BE2C (cell line): ENCODE measurements at regions not wholly inside any gene's neighbourhood (a gene's known extent, or its start where the extent isn't known, plus 50 kb on each side); places are given as distances from the start of the nearest gene placed in this dataset.

Experiments used
- DNase-seq: peaks from one replicate; pipeline ENCODE4 v3.0.0-alpha.2; 2020
- H3K27me3 ChIP-seq: fragments of 250-450 bp; sonication (Bioruptor Pico); 2 replicates; pipeline ENCODE4 v1.5.1; 2020; ENCODE audit warnings: mild to moderate bottlenecking
- H3K36me3 ChIP-seq: fragments of 250-450 bp; sonication (Bioruptor Pico); 2 replicates; pipeline ENCODE4 v1.5.1; 2020; ENCODE audit warnings: mild to moderate bottlenecking
- H3K4me1 ChIP-seq: fragments of 250-450 bp; sonication (Bioruptor Pico); 2 replicates; pipeline ENCODE4 v1.5.1; 2020
- H3K4me3 ChIP-seq: 2 replicates; pipeline ENCODE4 v1.5.1; 2011; ENCODE audit warnings: low read depth, low read length
- H3K9me3 ChIP-seq: fragments of 250-450 bp; sonication (Bioruptor Pico); 2 replicates; pipeline ENCODE4 v1.5.1; 2020
- CTCF ChIP-seq: IDR thresholded peaks from 2 replicates; pipeline ENCODE4 v1.5.1; 2012; ENCODE audit warnings: mild to moderate bottlenecking, low read depth, low read length

GRCh38 chr4:54433686-54434085, 204.6 kb downstream of the PDGFRA start:
- no peak for DNase-seq
- peak; percentile 47 for TF ChIP-seq CTCF
- no peak overlapping the region for H3K4me3 ChIP-seq
- no peaks in the 10 kb centered on the region for H3K36me3 ChIP-seq
- peaks cover 3% of the 10 kb centered on the region; the same call in 1 of the 2 replicates for H3K27me3 ChIP-seq
- no peaks in the 10 kb centered on the region for H3K9me3 ChIP-seq
- no peaks in the 10 kb centered on the region for H3K4me1 ChIP-seq

- TF ChIP-seq CTCF, result no peak
- Histone ChIP-seq H3K9me3 (no peaks in the 10 kb centered on the region), H3K36me3 (no peaks in the 10 kb centered on the region), H3K27me3 (no peaks in the 10 kb centered on the region), H3K4me3 (peak overlapping the region; percentile 13), H3K4me1 (no peaks in the 10 kb centered on the region)
- DNase-seq, result peak; percentile 22
These were observed 210.7 kb downstream of the PDGFRA start for GRCh38 chr4:54439831-54440243.

GRCh38 chr4:54440394-54441136, 211.5 kb downstream of the PDGFRA start:
- TF ChIP-seq CTCF, result peak; percentile 63
- Histone ChIP-seq H3K27me3 (no peaks in the 10 kb centered on the region), H3K9me3 (no peaks in the 10 kb centered on the region), H3K4me3 (peak overlapping the region; percentile 10), H3K36me3 (no peaks in the 10 kb centered on the region), H3K4me1 (no peaks in the 10 kb centered on the region)
- peak; percentile 11 for DNase-seq

GRCh38 chr4:54445866-54446265, 211.9 kb upstream of the KIT start:
- Histone ChIP-seq H3K9me3 (no peaks in the 10 kb centered on the region; the same call in 1 of the 2 replicates), H3K36me3 (no peaks in the 10 kb centered on the region), H3K27me3 (no peaks in the 10 kb centered on the region), H3K4me3 (no peak overlapping the region), H3K4me1 (no peaks in the 10 kb centered on the region)
- DNase-seq, result no peak
- TF ChIP-seq CTCF, result no peak

GRCh38 chr4:54446581-54446980, 211.2 kb upstream of the KIT start:
- H3K9me3 ChIP-seq, result no peaks in the 10 kb centered on the region; the same call in 1 of the 2 replicates
- H3K4me1 ChIP-seq, result no peaks in the 10 kb centered on the region
- DNase-seq, result no peak
- TF ChIP-seq CTCF, result no peak
- H3K36me3 ChIP-seq, result no peaks in the 10 kb centered on the region
- H3K27me3 ChIP-seq, result no peaks in the 10 kb centered on the region
- H3K4me3 ChIP-seq, result no peak overlapping the region

GRCh38 chr4:54447304-54447703, 210.5 kb upstream of the KIT start:
- TF ChIP-seq CTCF, result no peak
- DNase-seq, result no peak
- Histone ChIP-seq H3K4me3 (no peak overlapping the region), H3K9me3 (no peaks in the 10 kb centered on the region; the same call in 1 of the 2 replicates), H3K36me3 (no peaks in the 10 kb centered on the region), H3K27me3 (no peaks in the 10 kb centered on the region), H3K4me1 (no peaks in the 10 kb centered on the region)
